ENCODE measurements at regions not wholly inside any gene's neighbourhood (a gene's known extent, or its start where the extent isn't known, plus 50 kb on each side); places are given as distances from the start of the nearest gene placed in this dataset.

DNA sequence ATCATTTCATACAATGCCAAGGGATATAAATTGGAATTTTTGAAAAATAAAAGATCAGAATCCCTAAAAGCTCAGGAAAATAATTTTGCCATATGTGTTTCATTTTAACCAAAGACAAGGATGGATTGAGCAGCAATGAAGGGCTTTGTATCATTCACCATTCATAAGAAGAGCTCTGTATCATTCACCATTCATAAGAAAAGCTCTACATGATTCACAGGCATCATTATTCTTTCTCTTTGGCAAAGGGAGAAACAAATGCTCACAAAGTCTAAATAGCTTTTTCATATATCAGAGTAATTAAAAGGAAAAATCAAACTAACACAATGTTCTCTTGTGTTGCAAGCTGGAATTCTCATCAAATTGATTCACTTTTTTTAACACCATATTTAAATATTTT is 169.1 kb upstream of the MC4R start:
- in situ Hi-C loops (cut with HindIII; ENCODE audit: low pct_unique_long_range_greater_than_20kb, low sequenced_read_pairs) = no loop called here
- DNase-seq (ENCODE audit: low read depth, low spot score) = peak; percentile 41

DNA sequence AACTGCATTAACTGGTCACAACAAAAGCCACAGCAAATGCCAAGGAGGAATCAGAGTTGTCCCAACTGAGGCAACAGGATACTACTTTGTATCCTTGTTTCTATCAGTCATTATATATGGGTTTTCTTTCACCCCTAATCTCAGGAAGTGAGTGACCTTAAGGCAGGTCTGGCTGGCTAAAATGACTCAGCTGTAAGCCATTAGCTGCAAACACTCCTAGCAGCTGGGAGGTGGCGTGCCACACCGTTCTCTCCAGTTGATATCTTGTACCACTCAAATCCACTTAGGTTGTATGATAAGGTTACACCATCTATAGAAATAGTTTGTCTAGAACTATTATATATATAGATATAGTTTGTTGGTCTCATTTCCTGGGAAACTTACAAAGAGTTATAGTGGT is 171.1 kb upstream of the MC4R start:
- DNase-seq (ENCODE audit: low read depth, low spot score) = no peak
- in situ Hi-C loops (cut with HindIII; ENCODE audit: low pct_unique_long_range_greater_than_20kb, low sequenced_read_pairs) = no loop called here

DNA sequence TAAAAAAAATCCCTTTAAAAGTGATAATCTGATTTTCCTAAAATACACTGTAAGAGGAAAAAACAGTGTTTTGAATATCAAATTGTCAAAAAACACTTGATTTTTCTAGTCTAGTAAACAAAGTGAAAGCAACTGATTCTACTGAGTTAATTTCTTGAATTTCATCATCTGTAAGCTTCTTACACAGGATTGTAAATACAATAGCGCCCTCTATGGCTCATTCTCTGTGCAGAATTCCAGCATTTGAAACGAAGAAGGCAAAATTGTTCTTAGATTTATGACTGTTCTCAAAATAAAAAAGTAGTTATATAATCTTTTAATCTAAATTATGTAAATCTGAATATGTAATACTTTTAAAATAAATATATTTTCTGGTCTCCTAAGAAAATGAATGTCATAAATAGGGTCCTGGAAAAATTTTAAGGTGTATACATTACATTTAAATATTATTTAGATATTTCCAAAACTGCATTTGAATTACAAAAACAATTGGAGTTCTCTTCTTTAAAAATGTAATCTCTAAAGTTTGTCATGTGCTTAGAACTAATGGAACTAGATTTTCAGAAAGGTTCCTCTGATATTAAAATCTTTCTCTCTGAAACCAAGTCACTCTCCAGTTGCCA is 176.9 kb upstream of the MC4R start:
- DNase-seq (ENCODE audit: low read depth, low spot score) = peak; percentile 74
- in situ Hi-C loops (cut with HindIII; ENCODE audit: low pct_unique_long_range_greater_than_20kb, low sequenced_read_pairs) = no loop called here

DNA sequence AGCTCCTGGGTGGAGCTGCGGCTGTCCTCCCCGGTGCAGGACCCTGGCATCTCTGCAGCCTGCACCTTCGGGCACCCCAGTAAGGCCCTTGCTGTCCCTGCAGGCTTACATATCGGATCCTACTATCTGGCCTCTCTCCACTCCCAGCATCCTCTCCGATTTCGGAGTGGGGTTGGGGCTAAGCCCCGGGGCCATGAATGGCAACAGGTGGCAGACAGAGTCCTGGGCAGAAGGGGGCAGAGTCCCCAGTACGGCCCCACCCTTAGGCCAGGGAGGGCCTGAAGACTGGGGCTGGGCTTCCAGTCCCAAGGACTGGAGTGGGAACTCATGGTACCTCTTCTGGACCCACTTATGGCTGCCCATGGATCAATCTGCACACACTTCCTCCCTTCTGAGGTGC is 180.4 kb upstream of the MC4R start:
- in situ Hi-C loops (cut with HindIII; ENCODE audit: low pct_unique_long_range_greater_than_20kb, low sequenced_read_pairs) = loop anchor here (25.0 kb wide), 1 partner anchor 566 kb away; no protein-coding TSS in a partner anchor
- DNase-seq (ENCODE audit: low read depth, low spot score) = no peak

DNA sequence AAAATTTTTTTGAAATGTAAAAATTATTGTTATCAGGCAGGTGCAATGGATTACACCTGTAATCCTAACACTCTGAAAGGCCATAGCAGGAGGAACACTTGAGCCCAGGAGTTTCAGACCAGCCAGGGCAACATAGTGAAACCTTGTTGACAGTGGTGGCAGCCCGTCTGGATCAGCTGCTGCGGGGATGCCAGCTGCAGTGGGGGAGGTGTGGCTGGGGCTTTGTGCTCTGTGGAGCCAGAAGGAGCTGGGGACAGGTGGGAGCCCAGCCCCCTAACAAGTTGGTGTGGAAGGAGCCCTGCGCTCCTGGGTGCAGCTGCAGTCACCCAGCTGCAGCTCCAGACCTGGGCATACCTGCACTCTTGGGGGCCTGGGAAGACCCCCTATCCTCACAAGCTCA is 182.4 kb upstream of the MC4R start:
- in situ Hi-C loops (cut with HindIII; ENCODE audit: low pct_unique_long_range_greater_than_20kb, low sequenced_read_pairs) = loop anchor here (25.0 kb wide), 1 partner anchor 568 kb away; no protein-coding TSS in a partner anchor
- DNase-seq (ENCODE audit: low read depth, low spot score) = no peak

DNA sequence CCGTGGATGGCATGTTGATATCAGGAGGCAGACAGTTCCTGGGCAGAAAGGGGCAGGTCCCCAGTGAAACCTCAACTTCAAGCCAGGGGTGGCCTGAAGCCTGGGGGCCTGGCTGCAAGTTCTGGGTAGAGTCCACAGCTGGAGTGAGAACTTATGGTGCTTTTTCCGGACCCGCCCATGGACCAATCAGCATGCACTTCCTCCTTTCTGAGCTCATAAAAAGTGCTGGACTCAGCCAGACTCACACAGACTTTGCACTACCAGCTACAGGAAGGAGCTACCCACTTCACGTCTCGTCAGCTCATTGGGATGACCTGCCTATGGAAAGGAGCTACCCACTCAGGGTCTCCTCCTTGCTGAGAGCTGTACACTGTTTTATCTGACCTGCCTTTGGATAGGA is 183.1 kb upstream of the MC4R start:
- in situ Hi-C loops (cut with HindIII; ENCODE audit: low pct_unique_long_range_greater_than_20kb, low sequenced_read_pairs) = loop anchor here (25.0 kb wide), 1 partner anchor 568 kb away; no protein-coding TSS in a partner anchor

DNA sequence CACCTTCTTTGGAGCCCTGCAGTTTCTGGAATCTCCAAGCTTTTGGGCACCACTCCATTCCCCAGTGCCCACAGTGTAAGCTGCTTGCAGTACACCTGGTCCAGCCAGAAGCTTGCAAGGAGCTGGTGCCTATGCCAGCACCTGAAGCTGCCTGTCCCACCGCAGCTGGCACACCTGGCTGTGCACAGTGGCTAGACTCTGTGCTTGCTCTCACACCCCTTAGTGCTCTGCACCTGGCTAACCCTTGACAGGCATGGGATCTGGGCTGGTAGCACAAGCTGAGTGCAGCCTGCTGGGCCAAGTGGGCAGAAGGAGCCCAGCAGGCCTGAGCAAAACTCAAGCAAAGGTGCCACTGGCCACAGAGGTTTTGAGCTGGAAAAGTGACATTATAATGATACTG is 183.8 kb upstream of the MC4R start:
- in situ Hi-C loops (cut with HindIII; ENCODE audit: low pct_unique_long_range_greater_than_20kb, low sequenced_read_pairs) = loop anchor here (25.0 kb wide), 1 partner anchor 569 kb away; no protein-coding TSS in a partner anchor
- DNase-seq (ENCODE audit: low read depth, low spot score) = no peak

More for the DNA sequence above, 183.1 kb upstream of the MC4R start:
- DNase-seq (ENCODE audit: low read depth, low spot score) = no peak

DNA sequence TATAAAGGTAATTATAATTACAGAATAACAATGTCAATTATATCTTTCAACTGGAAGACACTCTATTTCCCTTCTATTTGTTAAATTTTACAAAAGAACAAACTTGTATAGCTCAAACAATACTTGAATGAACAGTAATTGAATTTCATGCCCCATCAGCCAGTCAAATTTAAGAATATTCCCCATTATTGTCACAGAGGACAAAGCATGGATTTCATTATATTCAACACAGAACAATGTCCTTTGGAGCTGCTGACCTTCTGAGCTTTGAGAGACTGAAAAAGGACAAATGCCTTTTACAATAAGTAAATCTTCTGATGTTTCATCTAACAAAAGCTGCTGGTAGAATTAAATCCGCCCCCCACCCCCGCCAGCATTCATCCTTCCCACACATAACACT is 187.5 kb upstream of the MC4R start:
- in situ Hi-C loops (cut with HindIII; ENCODE audit: low pct_unique_long_range_greater_than_20kb, low sequenced_read_pairs) = loop anchor here (25.0 kb wide), 1 partner anchor 573 kb away; no protein-coding TSS in a partner anchor
- no peak for DNase-seq (ENCODE audit: low read depth, low spot score)

DNA sequence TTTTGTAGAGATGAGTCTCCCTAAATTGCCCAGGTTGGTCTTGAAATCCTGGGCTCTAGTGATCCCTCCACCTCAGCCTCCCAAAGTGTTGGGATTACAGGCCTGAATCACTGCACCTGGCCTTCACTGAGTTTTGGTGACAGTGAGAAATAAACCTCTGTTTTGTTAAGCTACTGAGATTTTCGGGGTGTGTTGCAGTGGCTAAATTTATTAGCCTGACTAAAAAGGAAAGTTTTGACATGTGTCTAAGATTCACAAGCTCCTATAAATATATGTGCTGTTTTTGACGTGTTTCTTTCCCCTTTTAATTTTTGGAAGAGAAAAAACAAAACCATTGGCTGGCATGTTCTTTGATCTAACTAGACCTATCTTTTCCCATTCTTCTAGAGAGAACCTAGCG is 190.5 kb upstream of the MC4R start:
- DNase-seq (ENCODE audit: low read depth, low spot score) = no peak
- in situ Hi-C loops (cut with HindIII; ENCODE audit: low pct_unique_long_range_greater_than_20kb, low sequenced_read_pairs) = loop anchor here (25.0 kb wide), 1 partner anchor 576 kb away; no protein-coding TSS in a partner anchor

DNA sequence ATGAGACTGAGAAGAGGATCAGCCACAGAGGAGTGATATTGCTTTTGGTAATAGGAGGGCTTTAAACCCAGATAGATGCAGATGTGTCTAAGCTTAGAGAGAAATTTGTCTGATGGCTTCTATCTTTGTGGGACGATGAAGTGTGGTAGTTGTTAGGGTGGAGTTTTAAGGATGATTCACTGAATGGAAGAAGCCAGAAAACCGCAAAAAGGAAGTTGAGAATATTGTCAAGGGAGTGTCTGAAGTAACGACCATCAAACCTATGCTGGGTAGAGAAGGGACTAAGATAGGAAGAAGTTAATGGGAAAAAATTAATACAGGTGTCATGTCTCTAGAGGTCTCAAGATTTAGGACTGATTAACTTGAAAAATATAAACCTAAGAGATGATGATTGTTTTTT is 195.6 kb upstream of the MC4R start:
- in situ Hi-C loops (cut with HindIII; ENCODE audit: low pct_unique_long_range_greater_than_20kb, low sequenced_read_pairs) = loop anchor here (25.0 kb wide), 1 partner anchor 581 kb away; no protein-coding TSS in a partner anchor
- DNase-seq (ENCODE audit: low read depth, low spot score) = no peak

DNA sequence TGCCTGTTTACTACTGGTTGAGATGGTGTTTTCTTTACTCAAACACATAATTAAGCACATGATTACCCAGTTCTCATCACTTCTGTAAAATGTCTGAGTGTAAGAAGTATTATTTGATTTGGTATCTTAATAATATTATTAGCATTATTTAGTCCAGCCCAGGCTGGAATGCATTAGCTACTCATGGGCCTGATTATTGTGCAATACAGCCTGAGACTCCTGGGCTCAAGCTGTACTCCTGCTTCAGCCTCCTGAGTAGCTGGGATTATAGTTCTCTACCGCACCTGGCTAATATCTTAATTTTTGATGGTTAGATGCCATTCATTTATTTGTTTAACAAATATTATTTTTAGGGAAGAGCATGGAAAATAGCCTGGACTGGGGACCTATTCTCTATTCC is 197.6 kb upstream of the MC4R start:
- in situ Hi-C loops (cut with HindIII; ENCODE audit: low pct_unique_long_range_greater_than_20kb, low sequenced_read_pairs) = loop anchor here (25.0 kb wide), 1 partner anchor 583 kb away; no protein-coding TSS in a partner anchor
- DNase-seq (ENCODE audit: low read depth, low spot score) = no peak

DNA sequence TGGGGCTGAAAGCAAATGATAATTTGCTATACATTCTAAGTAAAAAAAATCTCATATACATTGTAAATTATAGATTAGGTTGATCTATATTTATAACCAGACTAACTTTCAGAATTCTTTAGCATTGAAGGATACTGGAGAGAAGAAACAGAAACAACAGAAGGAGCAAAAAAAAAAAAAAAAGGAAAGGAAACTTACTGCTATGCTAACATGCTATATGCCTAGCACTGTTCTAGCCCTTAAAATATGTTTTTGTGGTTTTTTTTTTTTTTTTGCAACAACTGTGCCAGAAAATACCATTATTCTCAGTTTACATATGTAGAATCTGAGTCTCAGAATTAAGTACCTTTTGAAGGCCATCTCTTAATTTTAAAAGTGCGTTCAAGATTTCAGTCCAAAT is 204.9 kb upstream of the MC4R start:
- in situ Hi-C loops (cut with HindIII; ENCODE audit: low pct_unique_long_range_greater_than_20kb, low sequenced_read_pairs) = no loop called here
- no peak for DNase-seq (ENCODE audit: low read depth, low spot score)

DNA sequence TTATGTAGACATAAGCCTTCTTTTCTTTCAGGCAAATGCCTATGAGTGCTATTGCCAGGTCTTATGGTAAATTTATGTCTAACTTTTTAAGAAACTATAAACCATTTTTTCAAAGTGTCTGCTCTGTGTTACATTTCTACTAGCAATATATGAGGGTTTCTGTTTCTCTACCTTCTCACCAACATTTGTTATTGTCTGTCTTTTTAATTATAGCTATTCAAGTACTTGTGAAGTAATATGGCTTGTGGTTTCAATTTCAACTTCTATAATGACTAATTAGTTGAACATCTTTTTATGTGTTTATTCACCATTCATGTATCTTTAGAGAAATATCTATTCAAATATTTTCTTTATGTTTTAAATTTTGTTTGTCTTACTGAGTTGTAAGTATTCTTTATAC is 213.1 kb upstream of the MC4R start:
- in situ Hi-C loops (cut with HindIII; ENCODE audit: low pct_unique_long_range_greater_than_20kb, low sequenced_read_pairs) = no loop called here
- DNase-seq (ENCODE audit: low read depth, low spot score) = no peak

DNA sequence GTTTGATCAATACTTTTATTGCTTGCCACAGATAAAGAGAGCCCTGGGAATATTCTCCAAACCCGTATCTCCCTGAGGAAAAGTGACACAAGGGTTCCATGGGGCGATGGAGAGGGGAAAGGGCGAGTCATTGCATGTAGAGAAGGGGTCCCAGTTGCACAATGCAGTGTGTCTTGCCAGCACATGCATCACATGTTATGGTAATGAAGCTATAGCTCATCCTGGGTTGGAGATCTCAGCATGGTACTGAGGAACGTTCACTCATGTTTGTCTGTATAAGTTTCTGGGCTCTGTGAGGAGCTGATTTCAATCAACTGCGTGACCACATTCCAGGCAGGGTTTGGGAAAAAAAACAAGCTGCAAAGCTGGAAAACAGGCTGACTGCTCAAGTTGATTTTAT is 220.7 kb upstream of the MC4R start:
- in situ Hi-C loops (cut with HindIII; ENCODE audit: low pct_unique_long_range_greater_than_20kb, low sequenced_read_pairs) = no loop called here

DNA sequence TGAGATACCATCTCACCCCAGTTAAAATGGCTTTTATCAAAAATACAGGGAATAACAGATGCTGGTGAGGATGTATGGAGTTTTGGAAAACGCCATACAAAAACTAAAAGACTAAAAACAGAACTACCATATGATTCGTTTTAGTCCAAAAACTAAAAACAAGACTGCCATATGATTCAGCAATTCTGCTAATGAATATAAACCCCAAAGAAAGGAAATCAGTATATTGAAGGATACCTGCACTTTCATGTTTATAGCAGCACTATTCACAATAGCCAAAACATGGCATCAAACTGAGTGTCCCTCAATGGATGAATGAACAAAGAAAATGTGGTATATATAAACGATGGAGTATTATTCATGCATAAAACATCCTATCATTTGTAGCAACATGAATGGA is 224.4 kb upstream of the MC4R start:
- DNase-seq (ENCODE audit: low read depth, low spot score) = no peak
- in situ Hi-C loops (cut with HindIII; ENCODE audit: low pct_unique_long_range_greater_than_20kb, low sequenced_read_pairs) = no loop called here

More for the DNA sequence above, 220.7 kb upstream of the MC4R start:
- no peak for DNase-seq (ENCODE audit: low read depth, low spot score)

DNA sequence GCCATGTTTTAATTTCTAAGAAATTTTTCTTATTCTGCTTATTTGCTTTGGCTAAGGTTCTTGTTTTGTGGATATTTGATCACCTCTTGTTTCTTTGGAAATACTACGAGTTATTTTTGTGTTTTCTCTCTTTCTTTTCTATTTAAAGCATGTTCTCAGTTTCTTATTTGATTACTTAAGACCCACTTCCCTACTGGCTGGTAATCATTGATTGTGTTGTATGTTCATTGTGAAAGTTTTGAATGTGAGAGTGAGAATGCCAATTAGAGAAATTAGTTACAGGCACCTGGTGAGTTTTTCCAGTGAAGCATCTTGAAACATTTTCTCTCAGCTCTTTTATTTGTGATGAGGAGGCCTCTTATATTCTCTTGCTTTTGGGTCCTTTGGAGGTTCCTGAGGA is 226.7 kb upstream of the MC4R start:
- in situ Hi-C loops (cut with HindIII; ENCODE audit: low pct_unique_long_range_greater_than_20kb, low sequenced_read_pairs) = no loop called here
- no peak for DNase-seq (ENCODE audit: low read depth, low spot score)

DNA sequence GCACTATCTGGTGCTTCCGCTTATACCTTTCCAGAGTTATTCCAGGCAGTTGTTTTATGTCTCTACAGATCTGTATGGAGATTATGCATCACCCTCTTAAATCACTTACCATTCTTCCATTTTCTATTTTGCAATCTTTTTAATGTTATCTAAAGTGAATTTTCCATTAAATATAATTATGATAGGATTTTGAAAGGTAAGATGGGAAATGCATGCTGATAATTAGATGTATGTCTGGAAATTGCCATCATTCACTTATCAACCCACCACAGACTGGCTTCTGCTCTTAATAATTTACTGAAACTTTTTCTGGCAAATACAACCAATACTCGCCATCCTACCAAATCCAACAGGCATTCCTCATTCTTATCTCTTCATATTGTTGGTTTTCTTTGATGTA is 227.4 kb upstream of the MC4R start:
- no peak for DNase-seq (ENCODE audit: low read depth, low spot score)
- in situ Hi-C loops (cut with HindIII; ENCODE audit: low pct_unique_long_range_greater_than_20kb, low sequenced_read_pairs) = no loop called here

DNA sequence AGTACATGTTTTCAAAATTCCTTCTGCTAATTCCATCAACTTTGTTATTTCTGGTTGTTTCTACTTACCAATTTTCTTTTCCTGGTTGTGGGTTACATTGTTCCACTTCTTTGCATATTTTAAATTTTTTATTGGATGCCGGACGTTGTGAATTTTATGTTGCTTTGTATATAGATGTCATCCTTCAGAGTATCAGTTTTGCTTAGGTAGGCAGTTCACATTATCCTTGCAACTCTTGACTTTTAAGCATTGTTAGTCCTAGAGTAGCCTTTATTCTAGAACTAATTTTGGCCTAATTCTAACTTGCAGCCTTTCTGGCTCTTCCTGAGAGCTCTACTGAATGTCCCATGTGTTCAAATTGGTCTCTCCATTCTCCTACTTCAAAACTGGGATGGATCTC is 228.7 kb upstream of the MC4R start:
- in situ Hi-C loops (cut with HindIII; ENCODE audit: low pct_unique_long_range_greater_than_20kb, low sequenced_read_pairs) = no loop called here
- DNase-seq (ENCODE audit: low read depth, low spot score) = no peak

DNA sequence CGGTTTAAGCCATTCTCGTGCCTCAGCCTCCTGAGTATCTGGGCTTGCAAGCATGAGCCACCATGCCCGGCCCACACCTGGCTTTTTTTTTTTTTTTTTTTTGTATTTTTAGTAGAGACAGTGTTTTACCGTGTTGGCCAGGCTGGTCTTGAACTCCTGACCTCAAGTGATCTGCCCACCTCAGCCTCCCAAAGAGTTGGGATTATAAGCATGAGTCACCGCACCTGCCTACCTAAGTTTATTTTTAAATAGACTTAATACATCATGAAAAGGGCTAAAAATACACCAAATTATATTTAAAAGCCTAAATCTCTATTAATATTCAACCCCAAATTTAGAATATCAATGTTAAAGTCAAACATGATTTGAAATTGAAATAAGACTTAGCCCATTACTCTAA is 250.8 kb upstream of the MC4R start:
- no peak for DNase-seq (ENCODE audit: low read depth, low spot score)
- in situ Hi-C loops (cut with HindIII; ENCODE audit: low pct_unique_long_range_greater_than_20kb, low sequenced_read_pairs) = no loop called here

DNA sequence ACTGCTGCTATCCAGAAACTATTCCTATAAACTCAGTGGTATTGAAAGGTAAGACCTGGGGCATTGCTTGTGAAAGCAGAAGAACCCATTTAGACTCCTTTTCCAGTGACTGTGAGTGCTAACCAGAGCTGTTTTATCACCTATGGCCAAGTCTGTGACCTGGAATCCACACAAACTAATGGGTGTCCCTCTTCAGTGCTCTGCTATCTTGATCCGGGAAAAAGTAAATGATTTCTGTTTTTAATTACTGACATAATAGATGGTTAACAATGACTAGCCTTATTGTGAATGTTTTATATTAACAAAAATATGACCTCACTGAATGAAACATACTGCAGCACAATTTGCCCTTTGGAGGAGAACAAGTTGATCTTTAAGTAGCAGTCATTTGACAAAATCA is 251.6 kb upstream of the MC4R start:
- no peak for DNase-seq (ENCODE audit: low read depth, low spot score)
- in situ Hi-C loops (cut with HindIII; ENCODE audit: low pct_unique_long_range_greater_than_20kb, low sequenced_read_pairs) = no loop called here

Measured in SK-MEL-5 (cell line).